HG03280 (cell line): ENCODE measurements at regions not wholly inside any gene's neighbourhood (a gene's known extent, or its start where the extent isn't known, plus 50 kb on each side); places are given as distances from the start of the nearest gene placed in this dataset.
"Not testable (repeated sequence)": the region's sequence is repeated elsewhere in the genome, so short reads cannot be mapped to it uniquely, and the experiment has no call there.

Experiments used
- ATAC-seq: cut with Tn5 transposase; IDR thresholded peaks from one replicate; pipeline ENCODE4 v1.9.1; 2021; ENCODE audit warnings: mild to moderate bottlenecking, moderate library complexity; ENCODE audit not compliant: unreplicated experiment

DNA sequence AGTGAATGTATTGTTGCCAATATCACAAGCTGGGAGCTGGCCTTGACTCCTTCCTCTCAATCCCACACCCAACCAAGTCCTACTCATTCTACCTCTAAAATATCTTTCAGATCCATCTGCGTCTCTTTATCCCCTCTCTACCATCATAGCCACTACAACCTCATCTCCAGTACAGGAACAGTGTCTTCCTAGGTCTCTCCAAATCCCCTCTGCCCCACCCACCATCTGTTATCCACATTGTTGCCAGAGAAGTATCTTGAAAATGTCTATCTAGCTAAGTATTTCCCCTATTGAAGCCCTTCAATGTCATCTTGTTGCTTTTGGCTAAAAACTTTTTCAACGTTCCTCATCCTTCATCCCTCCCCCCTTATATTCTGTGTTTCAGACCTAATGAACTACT, 244.7 kb downstream of the C12orf75 start:
- ATAC-seq = no peak

- no peak for ATAC-seq
Measured at GRCh38 chr12:105576261-105576660, 245.8 kb downstream of the C12orf75 start.

DNA sequence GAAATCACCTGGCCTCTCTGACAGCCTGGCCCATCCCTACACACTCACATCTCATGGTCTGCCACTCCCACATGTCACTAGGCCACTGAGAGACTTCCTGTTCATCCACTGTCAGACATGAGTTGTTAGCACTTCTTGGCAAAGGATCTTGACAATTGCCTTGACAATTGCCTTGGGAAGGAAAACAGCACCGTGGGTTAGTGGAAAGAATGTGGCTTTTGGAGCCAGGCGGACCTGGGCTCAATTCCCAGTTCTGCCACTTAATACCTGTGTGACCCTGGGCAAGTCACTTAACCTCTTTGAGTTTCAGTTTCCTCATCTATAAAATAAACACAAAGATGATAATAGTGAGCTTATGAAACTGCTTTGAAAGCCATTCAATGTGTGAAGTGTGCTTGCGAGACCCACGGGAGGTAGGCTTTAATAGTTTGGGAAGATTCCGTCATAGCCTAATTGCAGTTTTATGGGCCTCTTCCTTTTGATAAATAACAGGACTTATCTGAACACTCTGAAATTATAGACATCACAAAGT, 250.4 kb downstream of the C12orf75 start:
- no peak for ATAC-seq

DNA sequence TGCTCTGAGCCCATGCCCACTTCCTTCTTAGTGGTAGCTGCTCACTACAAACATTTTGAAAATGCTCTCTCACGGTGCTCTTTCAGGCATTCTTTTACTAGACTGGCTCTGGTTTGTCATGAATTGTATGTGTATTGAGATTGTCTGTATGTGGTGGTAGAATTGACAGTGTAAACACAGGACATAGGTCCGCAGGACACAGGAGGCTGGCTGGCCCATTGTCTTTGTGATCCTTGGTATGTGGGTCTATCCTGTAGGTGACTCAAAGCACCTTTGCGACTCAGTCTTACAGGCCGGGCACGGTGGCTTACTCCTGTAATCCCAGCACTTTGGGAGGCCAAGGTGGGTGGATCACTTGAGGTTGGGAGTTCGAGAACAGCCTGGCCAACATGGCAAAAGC, 250.9 kb downstream of the C12orf75 start:
- no peak for ATAC-seq

DNA sequence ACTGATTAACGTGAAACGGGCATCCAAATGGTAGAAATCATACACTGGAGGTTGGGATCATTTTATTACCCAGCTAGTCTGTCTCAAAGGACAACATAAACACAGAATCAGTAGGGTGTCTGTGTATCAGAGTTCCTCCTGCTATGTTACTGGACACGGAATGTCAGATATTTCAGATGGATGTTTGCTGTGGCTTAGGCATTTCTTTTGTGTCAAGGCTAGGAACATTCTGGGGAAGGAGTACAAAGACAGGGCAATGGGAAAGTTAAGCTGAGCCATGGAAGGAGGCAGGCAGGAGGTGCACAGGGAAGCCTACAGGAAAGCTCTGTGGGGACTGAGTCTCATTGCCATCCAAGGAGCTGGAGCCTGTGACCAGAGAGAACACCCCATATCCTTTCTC, 254.6 kb downstream of the C12orf75 start:
- no peak for ATAC-seq

GRCh38 chr12:105587237-105587636, 256.7 kb downstream of the C12orf75 start:
- ATAC-seq = no peak

- no peak for ATAC-seq
Measured at GRCh38 chr12:105588106-105588505, 257.6 kb downstream of the C12orf75 start.

GRCh38 chr12:105590571-105590970, 260.1 kb downstream of the C12orf75 start:
- ATAC-seq = no peak

DNA sequence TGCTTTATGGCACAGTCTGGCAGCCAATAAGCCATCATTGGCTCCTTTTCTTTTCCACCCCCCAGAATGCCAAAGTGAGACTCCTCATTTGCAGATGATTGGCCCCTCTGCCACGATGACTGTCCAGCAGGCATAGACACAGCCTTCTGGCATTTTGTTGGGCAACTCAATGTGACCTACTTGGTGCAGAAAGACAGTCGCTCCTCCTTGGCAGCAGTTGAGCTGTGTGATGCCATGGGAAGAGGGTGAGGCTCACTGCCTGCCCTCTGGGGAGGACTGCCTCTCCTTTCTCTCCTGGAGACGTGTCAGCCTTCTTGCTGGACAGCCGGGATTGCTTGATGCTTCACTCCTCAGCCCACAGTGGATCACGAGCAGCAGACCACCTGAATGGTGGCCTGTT, 264.9 kb downstream of the C12orf75 start:
- no peak for ATAC-seq

DNA sequence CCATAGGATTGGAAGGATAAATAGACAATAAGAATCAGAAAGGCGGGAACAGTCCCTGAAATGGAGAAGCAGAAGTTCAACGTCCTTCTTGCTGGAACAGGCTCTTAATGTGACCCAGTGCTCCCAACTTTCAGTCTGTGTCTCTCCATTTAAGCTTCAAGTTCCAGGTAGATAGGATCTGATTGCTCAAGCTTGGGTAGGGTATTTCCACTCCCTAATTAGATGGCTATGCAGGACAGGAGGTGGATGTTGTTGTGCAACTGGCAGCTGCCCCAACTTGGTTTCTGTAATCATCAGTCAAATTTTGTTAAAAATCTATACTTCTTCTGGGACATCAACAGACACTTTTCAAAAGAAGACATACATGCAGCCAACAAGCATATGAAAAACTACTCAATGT, 266.2 kb downstream of the C12orf75 start:
- ATAC-seq = no peak

DNA sequence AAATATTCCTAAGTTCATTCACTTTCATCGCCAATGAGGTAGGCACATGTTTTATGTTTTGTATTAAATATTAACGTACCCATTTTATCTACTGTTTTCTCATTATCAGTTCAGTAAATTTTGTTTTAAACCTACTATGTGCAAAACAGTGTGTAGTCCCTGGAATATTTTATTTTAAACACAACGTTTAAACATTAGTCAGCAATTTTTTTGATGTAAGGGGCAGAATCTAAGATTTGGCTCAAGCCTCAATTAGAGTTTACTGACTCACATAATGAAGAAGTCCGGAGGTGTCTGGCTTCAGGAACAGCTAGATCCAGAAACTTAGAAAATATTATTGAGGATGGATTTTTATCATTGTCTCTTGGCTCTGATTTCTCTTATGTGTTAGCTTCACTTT, 267.5 kb downstream of the C12orf75 start:
- no peak for ATAC-seq

GRCh38 chr12:105600911-105601545, 270.5 kb downstream of the C12orf75 start:
- no peak for ATAC-seq

- not testable (repeated sequence) for ATAC-seq
Measured at GRCh38 chr12:105602312-105602711, 271.8 kb downstream of the C12orf75 start.

DNA sequence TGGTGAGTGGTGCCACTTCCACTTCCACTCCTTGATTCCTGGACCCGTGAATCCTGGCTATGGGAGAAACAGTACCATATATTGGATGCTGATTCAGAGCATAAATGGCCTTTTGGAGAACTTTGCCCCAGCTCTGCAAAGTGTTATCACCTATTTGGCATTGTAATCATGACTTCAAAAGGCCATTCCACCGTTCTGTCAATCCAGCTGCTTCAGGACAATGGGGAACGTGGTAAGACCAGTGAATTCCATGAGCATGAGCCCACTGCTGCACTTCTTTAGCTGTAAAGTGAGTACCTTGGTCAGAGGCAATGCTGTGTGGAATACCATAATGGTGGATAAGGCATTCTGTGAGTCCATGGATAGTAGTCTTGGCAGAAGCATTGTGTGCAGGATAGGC, 273.8 kb downstream of the C12orf75 start:
- not testable (repeated sequence) for ATAC-seq

GRCh38 chr12:105606613-105607012, 276.1 kb downstream of the C12orf75 start:
- ATAC-seq = not testable (repeated sequence)

- not testable (repeated sequence) for ATAC-seq
Measured at GRCh38 chr12:105609001-105609400, 278.5 kb downstream of the C12orf75 start.

DNA sequence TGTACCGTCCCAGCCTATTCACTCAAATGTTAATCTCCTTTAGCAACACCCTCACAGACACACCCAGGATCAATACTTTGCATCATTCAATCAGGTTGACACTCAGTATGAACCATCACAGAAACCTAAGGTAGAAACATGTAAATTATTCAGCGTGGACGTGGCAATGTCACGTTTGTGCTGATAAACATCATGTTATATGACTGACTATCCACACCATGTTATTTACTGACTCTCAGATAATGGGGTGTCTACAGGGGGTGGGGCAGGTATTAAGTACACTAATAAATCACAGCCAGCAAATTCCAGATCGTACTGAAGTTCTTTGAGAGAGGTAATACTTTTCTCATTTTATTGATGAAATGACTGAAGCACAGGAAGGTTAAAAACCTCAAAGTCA, 280.0 kb downstream of the C12orf75 start:
- no peak for ATAC-seq

DNA sequence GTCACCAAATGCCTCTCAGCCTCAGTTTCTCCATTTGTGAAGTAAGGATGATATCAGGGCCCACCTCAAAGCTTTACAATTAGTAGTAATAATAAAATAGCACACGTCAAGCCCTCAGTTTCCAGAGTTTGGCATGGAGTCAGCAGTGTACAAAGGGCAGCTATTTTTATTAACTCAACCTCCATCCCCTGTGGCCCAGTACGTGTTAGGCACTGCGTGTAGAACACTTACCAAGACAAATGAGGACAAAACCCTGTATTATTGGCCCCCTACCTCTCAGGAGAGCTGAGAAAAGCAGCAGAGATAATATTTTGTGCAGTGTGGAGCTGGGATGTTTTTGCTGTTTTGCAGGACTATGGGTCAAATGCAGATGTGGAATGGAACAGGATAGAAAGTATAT, 280.8 kb downstream of the C12orf75 start:
- no peak for ATAC-seq

- ATAC-seq = no peak
Measured at GRCh38 chr12:105613269-105613668, 282.8 kb downstream of the C12orf75 start.

- ATAC-seq = no peak
Measured at GRCh38 chr12:105613887-105614286, 283.4 kb downstream of the C12orf75 start.

GRCh38 chr12:105616971-105617540, 286.6 kb downstream of the C12orf75 start:
- no peak for ATAC-seq

GRCh38 chr12:105622220-105622619, 291.7 kb downstream of the C12orf75 start:
- ATAC-seq = no peak
